Skin epidermis (tissue), 12 donors: ENCODE measurements at regions not wholly inside any gene's neighbourhood (a gene's known extent, or its start where the extent isn't known, plus 50 kb on each side); places are given as distances from the start of the nearest gene placed in this dataset.
"Not testable (repeated sequence)": the region's sequence is repeated elsewhere in the genome, so short reads cannot be mapped to it uniquely, and the experiment has no call there.

Experiments
- H3K27ac ChIP-seq, 21 experiments: fragments of 200-600 bp; sonication (generic) in 11 of 21; one replicate each; pipeline ENCODE4 v1.5.0; 2020; ENCODE audit warnings: mild to moderate bottlenecking in 3 of 21, inconsistent platforms in 2 of 21, moderate library complexity in 2 of 21
- H3K4me3 ChIP-seq, 7 experiments: fragments of 200-600 bp; sonication (generic) in 2 of 7; one replicate each; pipeline ENCODE4 v1.5.0; 2020; ENCODE audit warnings: inconsistent platforms in 2 of 7, mild to moderate bottlenecking in 2 of 7, moderate library complexity in 1 of 7

DNA sequence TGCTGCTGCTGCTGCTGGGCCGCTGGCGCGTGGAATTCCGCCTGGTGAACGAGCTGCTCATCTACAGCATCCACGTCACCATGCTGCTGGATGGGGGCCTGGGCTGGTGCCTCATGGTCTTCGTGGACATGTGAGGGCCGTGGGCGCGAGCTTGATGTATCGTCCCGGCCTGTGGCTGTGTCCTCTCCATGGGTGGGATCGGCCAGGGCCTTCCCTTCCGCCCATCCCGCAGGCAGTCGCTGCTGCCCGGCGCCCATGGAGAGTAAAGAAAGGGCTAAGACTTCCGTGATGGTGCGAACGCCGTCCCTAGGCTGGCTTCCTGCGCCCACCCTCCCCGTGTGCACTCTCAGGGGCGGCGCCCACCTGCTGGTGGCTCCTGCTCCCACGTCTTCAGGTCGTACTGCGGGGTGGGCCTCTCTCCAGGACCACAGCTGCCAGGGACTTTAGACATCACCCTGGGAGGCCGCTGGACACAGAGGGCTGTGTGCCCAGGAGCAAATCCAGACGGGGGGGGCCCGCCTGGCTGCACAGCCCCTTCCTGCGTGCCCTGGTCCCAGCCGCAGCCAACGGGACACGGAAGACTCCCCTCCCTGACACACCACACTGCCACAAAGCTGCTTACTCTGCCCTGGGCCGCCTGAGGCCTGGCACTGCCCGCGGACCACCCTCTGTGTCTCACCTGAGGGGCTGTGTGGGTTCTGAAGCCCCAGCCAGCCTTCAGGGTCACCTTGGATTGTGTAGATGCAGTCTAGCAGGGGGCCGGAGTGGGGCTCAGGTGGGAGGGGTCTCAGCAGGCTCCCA, 167.5 kb downstream of the SEPTIN7 start:
- no peak overlapping the region for H3K4me3 ChIP-seq

DNA sequence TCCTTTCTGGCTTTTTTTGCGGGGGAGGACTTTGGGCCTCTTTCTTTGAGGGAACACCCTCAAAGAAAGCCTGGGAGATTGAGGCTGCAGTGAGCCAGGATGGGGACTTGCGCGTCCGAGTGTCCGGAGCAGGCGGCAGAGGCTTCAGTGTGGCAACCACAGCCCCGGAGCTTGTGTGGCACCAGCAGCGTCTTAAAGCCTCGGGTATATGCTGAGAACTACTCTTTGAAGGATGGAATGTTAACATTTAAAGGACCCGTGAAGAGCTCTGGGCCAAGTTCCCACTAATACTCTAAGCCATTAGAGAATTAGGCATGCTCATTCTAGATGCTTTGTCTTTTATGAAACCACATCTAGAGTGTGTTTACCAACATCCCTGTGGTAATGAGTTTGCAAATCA, 168.2 kb downstream of the SEPTIN7 start:
- H3K4me3 ChIP-seq, result no peak overlapping the region
- no peak overlapping the region for H3K27ac ChIP-seq

More for the DNA sequence above, 167.5 kb downstream of the SEPTIN7 start:
- no peak overlapping the region for H3K27ac ChIP-seq

DNA sequence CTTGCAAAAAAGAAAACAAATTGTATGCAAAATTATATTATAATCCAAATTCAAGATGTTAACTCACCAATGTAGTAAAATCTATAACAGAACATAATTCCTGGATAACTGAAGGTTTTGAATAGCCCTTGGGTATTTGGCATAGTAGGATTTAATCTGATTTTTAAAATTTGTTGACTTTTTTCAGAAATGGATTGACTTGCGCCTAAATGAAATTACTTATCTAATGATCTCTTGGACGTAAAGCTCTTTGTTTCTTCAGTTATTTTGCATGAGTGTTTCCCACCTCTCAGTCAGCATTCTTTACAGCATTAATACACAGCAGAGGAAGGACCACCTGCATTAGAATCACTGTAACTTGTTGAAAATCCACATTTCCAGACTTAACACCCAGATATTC, 169.6 kb downstream of the SEPTIN7 start:
- Histone ChIP-seq H3K4me3 (no peak overlapping the region), H3K27ac (no peak overlapping the region)

DNA sequence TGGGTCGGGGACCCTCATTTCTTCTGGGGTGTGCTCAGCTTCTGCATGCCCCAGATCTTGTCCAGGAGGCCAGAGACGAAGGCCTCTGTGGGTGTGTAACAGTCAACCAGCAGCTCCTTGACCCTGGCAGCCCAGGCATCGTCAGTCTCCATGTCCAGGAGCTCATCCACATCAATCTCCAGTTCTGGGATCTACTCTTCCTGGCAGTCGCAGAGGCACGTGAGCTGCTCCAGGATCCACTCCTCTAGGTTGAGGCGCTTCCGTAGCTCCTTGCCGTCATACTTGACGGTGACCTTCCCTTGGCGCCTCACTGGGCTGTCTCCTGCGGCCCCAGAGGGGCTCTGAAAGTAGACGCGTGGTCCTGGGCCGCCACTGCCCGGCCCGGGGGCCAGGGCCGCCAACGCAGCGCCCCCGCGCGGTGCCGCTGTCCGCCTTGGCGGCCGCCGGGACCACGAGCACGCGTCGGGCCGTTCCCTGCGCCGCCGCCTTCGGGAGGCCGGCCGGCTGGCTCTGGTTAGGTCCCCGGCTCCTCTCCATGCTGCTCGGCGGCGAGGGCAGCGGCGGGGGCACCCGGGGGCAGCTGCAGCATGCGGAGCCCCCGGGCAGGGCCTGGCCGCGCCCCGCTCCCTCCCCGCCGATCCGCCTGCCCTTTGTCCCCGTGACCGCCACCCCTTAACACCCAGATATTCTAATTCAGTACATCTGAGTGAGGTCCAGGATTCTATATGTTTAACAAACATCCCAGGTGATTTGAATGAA, 170.5 kb downstream of the SEPTIN7 start:
- no peak overlapping the region for H3K27ac ChIP-seq
- peak overlapping the region in 2 of 7 experiments; percentile 15 to 28 for H3K4me3 ChIP-seq

DNA sequence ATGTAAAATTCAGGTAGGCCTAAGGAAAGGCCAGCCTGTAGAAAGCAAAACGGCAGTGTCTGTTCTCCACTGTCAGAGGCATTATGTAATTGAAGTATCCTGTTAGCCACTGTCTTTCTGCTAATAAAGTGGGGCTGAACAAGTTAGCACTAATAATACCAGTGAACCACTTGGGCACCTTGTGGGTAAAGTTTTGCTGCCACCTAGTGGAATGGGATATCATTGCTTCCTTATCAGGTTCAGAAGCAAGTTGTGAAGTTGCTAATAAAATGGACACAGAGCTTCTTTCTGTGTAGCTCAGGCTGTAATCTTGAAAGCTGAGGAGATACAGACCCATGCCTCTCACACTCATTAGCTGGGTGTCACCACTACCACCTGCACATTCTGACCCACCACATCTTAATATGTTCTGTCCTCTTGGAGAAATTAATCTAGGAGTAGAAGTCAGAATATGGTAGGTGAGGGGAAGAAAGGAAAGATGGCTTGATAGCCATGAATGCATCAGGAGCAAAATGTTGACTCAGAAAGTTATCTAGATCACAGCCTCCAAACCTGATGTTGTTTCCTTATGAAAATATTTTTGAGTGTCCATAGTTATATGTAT, 175.1 kb downstream of the SEPTIN7 start:
- Histone ChIP-seq H3K27ac (no peak overlapping the region), H3K4me3 (no peak overlapping the region)

DNA sequence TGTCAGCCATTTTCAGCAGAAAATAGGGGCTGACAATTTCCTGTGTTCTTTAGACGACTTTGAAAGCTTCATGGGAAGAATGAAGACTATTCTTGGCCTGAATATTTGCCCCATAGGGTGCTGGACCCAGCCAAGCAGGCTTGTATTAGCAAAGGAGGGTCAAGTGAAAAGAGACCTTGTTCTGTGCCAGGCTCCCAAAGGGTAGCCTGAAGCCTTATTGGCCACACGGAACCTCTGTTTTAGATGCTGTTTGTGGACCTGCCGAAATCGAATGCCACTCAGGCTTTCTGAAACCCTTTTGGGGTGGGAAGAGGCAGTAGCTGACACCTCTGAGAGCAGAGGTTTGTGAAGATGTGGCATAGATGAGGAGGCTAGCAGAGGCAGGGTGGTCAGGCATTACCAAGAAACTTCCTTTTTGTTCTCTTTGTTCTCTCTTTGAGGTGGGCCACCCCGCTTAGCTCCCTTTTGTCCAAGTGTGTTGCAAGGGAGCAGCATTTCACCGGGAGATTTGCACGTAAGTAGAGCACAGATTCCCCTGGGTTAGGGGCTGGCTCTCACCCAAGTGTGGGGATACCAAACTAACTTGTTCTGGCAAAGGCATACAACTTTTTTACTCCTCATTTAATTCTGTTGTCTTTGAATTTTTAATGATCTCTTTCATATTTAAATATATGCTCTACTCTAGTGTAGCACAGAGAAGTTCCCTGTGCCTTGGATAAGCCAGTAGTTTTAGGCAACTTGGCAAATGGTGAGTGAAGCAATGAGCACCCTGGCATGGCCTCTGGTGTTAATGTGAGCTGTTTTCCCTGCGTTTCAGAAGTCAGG, 174.0 kb upstream of the EEPD1 start:
- not testable (repeated sequence) for H3K27ac ChIP-seq, H3K4me3 ChIP-seq

DNA sequence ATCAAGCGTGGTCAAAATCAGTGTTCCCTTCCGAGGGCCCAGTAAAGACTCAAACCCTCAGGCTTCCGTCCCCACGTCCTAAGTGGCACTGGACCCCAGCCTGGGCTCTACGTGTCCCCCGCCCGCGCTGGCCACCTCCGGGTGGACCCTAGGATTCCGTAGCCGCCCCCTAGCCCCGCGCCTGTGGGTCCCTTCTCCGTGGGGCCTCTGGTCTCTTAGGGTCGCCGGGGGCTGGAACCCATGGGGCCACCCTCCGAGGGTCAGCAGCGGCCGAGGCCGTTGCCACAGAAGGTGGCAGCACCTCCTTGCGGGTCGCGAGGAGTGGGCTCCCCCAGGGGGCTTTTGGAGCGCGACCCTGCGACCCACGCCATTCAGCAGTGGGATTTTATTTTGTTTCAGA, 170.5 kb upstream of the EEPD1 start:
- no peak overlapping the region for H3K27ac ChIP-seq
- H3K4me3 ChIP-seq, result no peak overlapping the region

DNA sequence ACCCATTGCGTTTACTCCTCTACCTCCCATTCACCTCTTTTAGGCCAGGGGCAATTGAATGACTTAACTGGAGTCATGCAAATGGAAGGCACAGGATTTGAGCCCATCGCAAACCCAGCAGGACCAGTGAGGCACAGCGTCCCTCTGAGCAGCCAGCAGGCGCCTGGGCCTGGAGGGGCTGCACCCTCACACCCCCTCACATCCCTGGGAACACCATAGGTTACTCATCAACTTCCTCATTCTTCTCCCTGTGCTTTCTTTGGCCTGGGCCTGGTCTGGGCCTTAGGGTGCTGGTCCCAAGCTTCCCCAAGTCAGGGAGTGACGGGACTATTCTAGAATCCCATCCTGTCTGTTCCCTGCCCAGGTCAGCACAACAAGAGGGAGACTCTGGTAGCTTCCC, 169.4 kb upstream of the EEPD1 start:
- no peak overlapping the region for H3K4me3 ChIP-seq
- no peak overlapping the region for H3K27ac ChIP-seq

DNA sequence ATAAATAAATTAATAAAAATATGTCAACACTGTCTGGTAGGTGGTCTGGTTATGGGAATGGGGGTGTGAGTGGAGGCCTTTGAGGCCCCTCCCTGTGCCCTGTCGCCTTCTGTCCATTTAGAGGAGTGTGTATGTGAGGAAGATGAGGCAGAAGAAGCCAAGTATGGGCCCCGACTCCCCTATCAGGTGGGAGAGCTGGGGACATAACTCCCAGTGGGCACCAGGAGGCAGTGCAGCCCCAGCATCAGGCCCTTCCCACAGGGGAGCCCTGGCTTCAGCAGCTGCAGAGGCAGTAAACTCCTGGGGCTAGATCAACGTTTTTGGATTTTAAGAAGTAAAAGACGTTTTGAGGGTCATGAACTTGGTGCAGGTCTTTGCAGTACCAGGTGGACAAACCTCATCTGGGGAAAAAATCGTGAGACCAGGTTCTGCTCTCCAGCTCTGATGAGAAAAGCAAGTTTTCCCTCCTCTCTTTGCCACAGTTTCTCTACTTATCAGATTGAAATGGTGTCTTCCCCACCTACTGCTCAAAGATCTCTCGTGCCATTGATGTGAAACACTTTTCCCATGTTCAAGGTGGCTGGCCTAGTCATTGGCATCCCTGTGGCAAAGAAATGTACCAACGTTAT, 167.8 kb upstream of the EEPD1 start:
- H3K27ac ChIP-seq, result no peak overlapping the region
- no peak overlapping the region for H3K4me3 ChIP-seq

DNA sequence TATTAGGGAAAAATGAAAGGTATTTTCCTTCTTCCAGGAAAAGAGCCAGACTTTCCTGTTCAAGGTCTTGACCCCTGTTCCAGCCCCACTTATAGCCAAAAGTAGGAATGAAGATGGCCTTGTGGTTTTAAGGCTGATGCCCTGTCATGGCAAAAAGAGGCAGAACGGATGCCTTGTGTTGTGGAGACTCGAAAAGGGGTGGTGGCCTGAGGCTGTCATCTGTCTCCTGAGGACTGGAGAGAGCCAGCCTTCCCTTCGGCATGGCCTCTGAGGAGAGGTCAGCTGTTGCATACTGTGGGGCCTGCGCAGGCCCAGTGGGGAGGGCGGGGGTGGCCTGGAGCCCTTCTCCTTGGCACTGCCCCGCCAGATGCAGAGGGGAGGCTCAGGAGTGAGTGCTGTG, 166.0 kb upstream of the EEPD1 start:
- no peak overlapping the region for H3K4me3 ChIP-seq
- peak overlapping the region in 1 of 21 experiments; percentile 7 for H3K27ac ChIP-seq

DNA sequence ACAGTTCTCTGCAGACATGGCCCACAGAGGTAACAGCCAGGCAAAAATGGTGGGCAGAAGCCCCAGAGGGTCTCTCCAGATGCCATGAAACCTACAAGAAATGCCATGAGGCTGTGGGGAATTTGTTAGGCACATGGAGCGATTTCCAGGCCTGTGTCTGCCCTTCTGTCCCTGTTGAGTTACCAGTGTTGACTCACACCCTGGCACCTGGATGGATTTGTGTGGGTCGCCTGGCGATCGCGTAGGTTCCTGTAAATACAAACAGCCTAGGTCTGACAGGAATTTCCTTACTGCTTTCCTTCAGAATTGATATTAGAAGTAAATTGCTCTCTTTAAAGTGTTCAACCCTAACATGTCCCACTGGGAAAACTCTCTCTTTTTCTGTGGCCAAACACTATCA, 164.9 kb upstream of the EEPD1 start:
- Histone ChIP-seq H3K4me3 (no peak overlapping the region), H3K27ac (peak overlapping the region in 1 of 21 experiments; percentile 2)

DNA sequence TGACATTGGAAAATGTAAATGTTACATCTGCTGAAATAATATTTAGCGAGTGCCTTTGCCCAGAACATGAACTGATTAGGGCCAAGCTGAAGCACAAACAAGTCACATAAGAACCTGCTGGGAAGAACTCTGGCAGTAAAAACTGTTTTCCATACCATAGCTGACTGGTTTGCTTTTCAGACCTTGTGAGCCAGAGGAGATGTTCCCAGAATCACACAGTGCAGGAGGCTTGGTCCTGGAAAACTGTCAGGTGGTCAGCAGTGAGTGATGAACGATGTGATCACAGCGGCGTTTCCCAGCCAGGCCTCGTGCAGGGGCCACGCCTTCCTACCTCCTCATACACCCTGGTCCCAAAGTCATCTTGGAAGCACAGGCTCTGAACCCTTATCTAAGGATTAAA, 164.2 kb upstream of the EEPD1 start:
- Histone ChIP-seq H3K4me3 (no peak overlapping the region), H3K27ac (no peak overlapping the region)

DNA sequence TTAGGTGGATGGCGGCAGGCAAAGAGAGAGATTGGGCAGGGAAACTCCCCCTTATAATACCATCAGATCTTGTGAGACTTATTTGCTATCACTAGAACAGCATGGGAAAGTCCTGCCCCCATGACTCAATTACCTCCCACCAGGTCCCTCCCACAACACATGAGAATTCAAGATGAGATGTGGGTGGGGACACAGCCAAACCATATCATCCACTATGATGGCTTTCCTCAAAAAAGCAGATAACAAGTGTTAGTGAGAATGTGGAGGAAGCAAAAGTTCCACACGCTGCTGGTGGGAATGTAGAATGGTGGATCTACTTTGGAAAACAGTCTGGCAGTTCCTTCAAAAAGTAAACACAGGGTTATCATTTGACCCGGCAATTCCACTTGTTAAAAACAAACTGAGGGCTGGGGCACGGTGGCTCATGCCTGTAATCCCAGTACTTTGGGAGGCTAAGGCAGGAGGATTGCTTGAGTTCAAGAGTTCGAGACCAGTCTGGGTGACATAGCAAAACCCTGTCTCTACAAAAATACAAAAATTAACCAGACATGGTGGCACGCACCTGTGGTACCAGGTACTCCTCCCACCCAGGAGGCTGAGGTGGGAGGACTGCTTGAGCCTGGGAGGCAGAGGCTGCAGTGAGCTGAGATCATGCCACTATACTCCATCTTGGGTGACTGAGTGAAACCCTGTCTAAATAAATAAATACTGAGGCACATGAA, 161.4 kb upstream of the EEPD1 start:
- no peak overlapping the region for H3K4me3 ChIP-seq
- no peak overlapping the region for H3K27ac ChIP-seq

DNA sequence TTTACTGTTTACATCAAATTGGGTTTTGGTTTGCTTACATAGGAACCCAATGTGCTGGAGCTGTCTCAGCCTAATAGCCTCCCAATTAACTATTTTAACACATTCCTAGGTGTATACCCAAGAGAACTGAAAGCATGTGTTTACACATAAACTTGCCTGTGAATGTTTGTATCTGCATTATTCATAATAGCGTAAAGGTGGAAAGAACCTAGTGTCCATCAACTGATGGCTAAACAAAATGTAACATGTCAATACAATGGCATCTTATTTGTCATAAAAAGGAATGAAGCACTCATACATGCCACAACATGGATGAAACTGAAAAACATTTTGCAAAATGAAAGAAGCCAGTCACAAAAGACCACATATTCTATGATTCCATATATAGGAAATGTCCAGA, 160.6 kb upstream of the EEPD1 start:
- no peak overlapping the region for H3K4me3 ChIP-seq
- no peak overlapping the region for H3K27ac ChIP-seq

DNA sequence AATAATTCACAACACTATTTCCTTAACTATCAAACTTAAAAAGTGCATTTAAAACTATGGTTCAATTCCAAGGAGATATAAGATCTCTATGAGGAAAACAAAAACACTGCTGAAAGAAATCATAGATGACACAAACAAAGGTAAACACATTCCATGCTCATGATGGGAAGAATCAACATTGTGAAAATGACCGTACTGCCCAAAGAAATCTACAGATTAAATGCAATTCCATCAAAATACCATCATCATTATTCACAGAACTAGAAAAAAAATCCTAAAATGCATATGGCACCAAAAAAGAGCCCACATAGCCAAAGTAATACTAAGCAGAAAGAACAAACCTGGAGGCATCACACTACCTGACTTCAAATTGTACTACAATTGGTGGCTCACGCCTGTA, 159.9 kb upstream of the EEPD1 start:
- Histone ChIP-seq H3K4me3 (no peak overlapping the region), H3K27ac (no peak overlapping the region)

DNA sequence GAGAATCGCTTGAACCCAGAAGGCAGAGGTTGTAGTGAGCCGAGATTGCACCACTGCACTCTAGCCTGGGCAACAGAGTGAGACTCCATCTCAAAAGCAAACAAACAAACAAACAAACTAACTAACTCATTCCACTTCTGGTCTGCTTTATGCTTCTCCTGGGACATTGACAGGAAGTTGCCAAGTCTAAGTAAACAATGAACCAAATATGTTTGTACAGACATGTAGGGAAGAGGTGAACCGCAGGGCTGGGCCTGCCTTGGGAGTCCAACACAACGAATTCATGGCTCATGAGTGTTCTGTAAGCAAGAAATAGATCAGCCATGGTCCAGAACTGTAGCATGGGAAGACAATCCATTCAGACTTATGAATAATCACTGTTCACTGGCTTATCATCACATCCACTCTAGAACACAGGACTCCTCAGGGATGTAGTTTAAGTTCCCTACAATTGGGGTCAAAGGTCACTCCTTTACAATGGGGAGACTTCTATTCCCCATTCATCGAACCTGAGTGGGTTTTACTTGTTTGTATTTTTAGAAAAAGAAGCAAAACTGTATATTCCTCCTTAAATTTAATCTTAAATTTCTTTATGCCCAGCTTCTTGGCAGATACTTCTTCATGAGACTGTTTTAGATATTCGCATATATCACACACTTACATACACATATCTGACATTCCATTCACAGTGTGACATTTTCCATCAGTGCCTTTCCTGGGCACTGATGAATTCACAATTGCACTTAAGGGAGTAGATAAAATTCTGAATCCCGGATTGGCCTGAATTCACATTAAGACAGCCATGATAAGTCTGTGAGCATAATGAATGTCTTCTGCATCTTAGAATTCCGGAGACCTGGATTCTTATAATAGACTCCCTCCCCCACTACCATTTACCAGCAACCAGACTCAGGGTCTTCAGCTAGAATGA, 159.1 kb upstream of the EEPD1 start:
- H3K4me3 ChIP-seq, result no peak overlapping the region
- H3K27ac ChIP-seq, result no peak overlapping the region

DNA sequence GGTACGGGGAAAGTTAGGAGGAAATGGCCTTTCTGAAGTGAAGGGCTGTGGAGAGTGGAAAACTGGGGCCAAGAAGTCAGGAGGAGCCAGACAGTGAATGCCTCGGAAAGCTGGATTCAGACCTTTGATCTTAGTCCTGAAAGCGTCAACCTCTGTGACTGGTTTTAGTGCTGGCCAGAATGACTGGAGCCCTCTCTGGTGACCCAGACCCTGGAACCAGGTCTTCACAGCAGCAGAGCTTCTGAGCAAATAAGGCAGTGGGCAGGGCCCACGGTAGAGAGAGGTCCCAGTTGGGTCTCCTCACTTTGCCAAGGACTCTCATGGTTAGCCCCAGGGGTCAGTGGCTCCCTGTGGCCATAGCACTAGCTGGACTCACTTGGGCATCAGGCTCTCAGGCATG, 157.7 kb upstream of the EEPD1 start:
- Histone ChIP-seq H3K4me3 (no peak overlapping the region), H3K27ac (no peak overlapping the region)

DNA sequence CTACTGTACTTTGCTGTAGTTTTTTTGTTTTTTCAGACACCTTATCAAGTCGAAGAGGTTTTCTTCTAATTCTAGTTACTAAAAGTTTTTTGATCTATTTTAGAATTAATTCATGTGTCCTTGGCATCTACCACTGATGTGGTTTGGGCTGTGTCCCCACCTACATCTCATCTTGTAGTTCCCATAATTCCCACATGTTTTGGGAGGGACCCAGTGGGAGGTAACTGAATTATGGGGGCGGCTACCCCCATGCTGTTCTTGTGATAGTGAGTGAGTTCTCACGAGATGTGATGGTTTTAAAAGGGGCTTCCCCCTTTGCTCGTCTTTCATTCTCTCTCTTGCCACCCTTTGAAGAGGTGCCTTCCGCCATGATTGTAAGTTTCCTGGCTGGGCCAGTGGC, 154.6 kb upstream of the EEPD1 start:
- no peak overlapping the region for H3K4me3 ChIP-seq
- no peak overlapping the region for H3K27ac ChIP-seq
